ENCODE measurements at regions not wholly inside any gene's neighbourhood (a gene's known extent, or its start where the extent isn't known, plus 50 kb on each side); places are given as distances from the start of the nearest gene placed in this dataset.

- H3K36me3 ChIP-seq (ENCODE audit: control insufficient read depth, insufficient read depth, low read length): no peaks in the 10 kb centered on the region
- no peak overlapping the region for H2BK20ac ChIP-seq (ENCODE audit: low read depth, low read length)
- dilution Hi-C loops (cut with HindIII; ENCODE audit: low sequenced_read_pairs, unreplicated experiment): no loop called here
- no peak for TF ChIP-seq RAD21 (IDR thresholded peaks at IDR 0.05; ENCODE audit: low read length)
- TF ChIP-seq POLR2A (IDR thresholded peaks at IDR 0.05; ENCODE audit: low read depth, low read length): no peak
- TF ChIP-seq MAFK (IDR thresholded peaks at IDR 0.05; ENCODE audit: low read depth, low read length): no peak
- no peak for TF ChIP-seq RFX5 (IDR thresholded peaks at IDR 0.05; ENCODE audit: low read depth, low read length)
- TF ChIP-seq, protein P1, sequence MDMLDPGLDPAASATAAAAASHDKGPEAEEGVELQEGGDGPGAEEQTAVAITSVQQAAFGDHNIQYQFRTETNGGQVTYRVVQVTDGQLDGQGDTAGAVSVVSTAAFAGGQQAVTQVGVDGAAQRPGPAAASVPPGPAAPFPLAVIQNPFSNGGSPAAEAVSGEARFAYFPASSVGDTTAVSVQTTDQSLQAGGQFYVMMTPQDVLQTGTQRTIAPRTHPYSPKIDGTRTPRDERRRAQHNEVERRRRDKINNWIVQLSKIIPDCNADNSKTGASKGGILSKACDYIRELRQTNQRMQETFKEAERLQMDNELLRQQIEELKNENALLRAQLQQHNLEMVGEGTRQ (IDR thresholded peaks at IDR 0.05; ENCODE audit: low read depth, low read length): no peak
- no peak for TF ChIP-seq CEBPB (IDR thresholded peaks at IDR 0.05; ENCODE audit: low read depth, low read length)
- no peak for TF ChIP-seq MXI1 (IDR thresholded peaks at IDR 0.05; ENCODE audit: borderline replicate concordance, low read depth, low read length)
- no peak for TF ChIP-seq CTCF (conservative IDR thresholded peaks at IDR 0.05; ENCODE audit: low read depth, low read length)
- no peak for TF ChIP-seq RCOR1 (IDR thresholded peaks at IDR 0.05; ENCODE audit: insufficient replicate concordance, low read length)
- no peak for TF ChIP-seq SMC3 (IDR thresholded peaks at IDR 0.05; ENCODE audit: low read depth, low read length)
- TF ChIP-seq BHLHE40 (IDR thresholded peaks at IDR 0.05; ENCODE audit: low read depth, low read length): no peak
- no peak for TF ChIP-seq ELK1 (IDR thresholded peaks at IDR 0.05; ENCODE audit: borderline replicate concordance, low read depth, low read length)
- no peak for TF ChIP-seq NFE2L2 (IDR thresholded peaks at IDR 0.05; ENCODE audit: low read depth, low read length)
- no peak for TF ChIP-seq CHD1 (IDR thresholded peaks at IDR 0.05; ENCODE audit: low read depth, low read length)
- no peak for TF ChIP-seq FOS (IDR thresholded peaks at IDR 0.05; ENCODE audit: low read depth, low read length)
- TF ChIP-seq MAZ (IDR thresholded peaks at IDR 0.05; ENCODE audit: borderline replicate concordance, low read depth, low read length): no peak
- in situ Hi-C loops (cut with MboI; ENCODE audit: low sequenced_read_pairs): no loop called here
- no peaks in the 10 kb centered on the region for H3K4me1 ChIP-seq (ENCODE audit: control insufficient read depth, insufficient read depth, low read length)
- no peaks in the 10 kb centered on the region for H3K79me1 ChIP-seq (ENCODE audit: low read depth in 1 of 2, low read length in 2 of 2)
- no peak overlapping the region for H2AK9ac ChIP-seq (replicated peaks; ENCODE audit: low read depth, low read length, poor library complexity)
- no peak overlapping the region for H3K14ac ChIP-seq (replicated peaks; ENCODE audit: low read depth, low read length)
- no peaks in the 10 kb centered on the region for H3K9me1 ChIP-seq (ENCODE audit: insufficient read depth, low read length)
- H3K4ac ChIP-seq (ENCODE audit: low read depth, low read length): no peak overlapping the region
- H3K9ac ChIP-seq (ENCODE audit: low read depth, low read length): no peak overlapping the region
- no peaks in the 10 kb centered on the region for H4K20me1 ChIP-seq (ENCODE audit: insufficient read depth, low read length)
- H4K5ac ChIP-seq (ENCODE audit: low read depth, low read length): no peak overlapping the region
- no peak overlapping the region for H2BK120ac ChIP-seq (ENCODE audit: low read depth, low read length)
- no peak overlapping the region for H3K4me3 ChIP-seq (ENCODE audit: insufficient read depth, low read depth, low read length)
- ChIA-PET POLR2A (ENCODE audit: unreplicated experiment) (no interaction called here), CTCF (no interaction called here)
- H4K91ac ChIP-seq (ENCODE audit: insufficient read depth, low read depth, low read length): no peak overlapping the region
- intact Hi-C loops (cut with micrococcal nuclease): no loop called here
- no peak overlapping the region for H2BK15ac ChIP-seq (ENCODE audit: low read depth, low read length)
- no peaks in the 10 kb centered on the region; the same call in 1 of the 2 replicates for H3K27me3 ChIP-seq (ENCODE audit: control insufficient read depth, insufficient read depth, low read length)
- no peak overlapping the region for H3K23ac ChIP-seq (ENCODE audit: low read depth, low read length)
- H3K56ac ChIP-seq (ENCODE audit: extremely low read depth, insufficient read depth, low read length): no peak overlapping the region
- DNase-seq: no peak
- no peak overlapping the region for H3K27ac ChIP-seq (ENCODE audit: insufficient read depth, low read length)
- H3K4me2 ChIP-seq (ENCODE audit: low read depth, low read length): no peak overlapping the region
- WGBS, 2 experiments (ENCODE audit: extremely low coverage in 2 of 2, insufficient read length in 1 of 2): no CpG with 5 or more reads among the region's 6 CpGs
- no peak overlapping the region for H2BK5ac ChIP-seq (ENCODE audit: low read depth, low read length, poor library complexity, severe bottlenecking)
- no peak for ATAC-seq (ENCODE audit: low read depth)
- H4K8ac ChIP-seq (ENCODE audit: low read depth in 2 of 2, low read length in 2 of 2): no peak overlapping the region
- H2AK5ac ChIP-seq (ENCODE audit: low read depth, low read length): no peak overlapping the region
- no TSS peak for BruUV-seq (replicated peaks)
- no peaks in the 10 kb centered on the region for H3K9me3 ChIP-seq (ENCODE audit: control insufficient read depth, insufficient read depth, low read length)
- H2AFZ ChIP-seq (replicated peaks; ENCODE audit: low read length, poor library complexity): no peak overlapping the region
- H3K18ac ChIP-seq (ENCODE audit: low read depth, low read length): no peak overlapping the region
These were observed 206.3 kb upstream of the VLDLR start for GRCh38 chr9:2415326-2415725.

Measured in IMR-90 (cell line).